AG04449 (cell line): ENCODE measurements at regions not wholly inside any gene's neighbourhood (a gene's known extent, or its start where the extent isn't known, plus 50 kb on each side); places are given as distances from the start of the nearest gene placed in this dataset.

ENCODE experiments used
- CTCF ChIA-PET: fragments of 350-600 bp; formaldehyde crosslinking; extraction: SDS; loops from one replicate; lab custom pipeline; 2021; ENCODE audit warnings: antibody characterized with exemption; lab: Yijun Ruan, JAX
- POLR2A ChIA-PET: fragments of 400-600, 350-600 bp; formaldehyde crosslinking; extraction: SDS; loops from one replicate; lab custom pipeline; 2020; ENCODE audit warnings: antibody characterized with exemption, inconsistent platforms; lab: Yijun Ruan, JAX
- DNase-seq: peaks from one replicate; pipeline ENCODE4 v3.0.0-alpha.2; 2010; ENCODE audit warnings: low read depth, low spot score
- H3K4me3 ChIP-seq: 2 replicates; pipeline ENCODE4 v1.5.1; 2011; ENCODE audit warnings: low read depth, mild to moderate bottlenecking, control low read depth, low read length
- CTCF ChIP-seq: IDR thresholded peaks from one replicate; pipeline ENCODE4 v1.5.1; 2011; ENCODE audit warnings: mild to moderate bottlenecking, moderate library complexity, low read length, control low read depth, inconsistent platforms; ENCODE audit not compliant: insufficient read depth; ENCODE audit errors: missing control alignments

GRCh38 chr3:116958291-116958690, 248.7 kb downstream of the TUSC7 start:
- ChIA-PET CTCF (interaction anchor here (1.2 kb wide), 1 partner anchor 294 kb away, joined by 3 read pairs; no protein-coding TSS in a partner anchor), POLR2A (no interaction called here)
- no peak for DNase-seq
- TF ChIP-seq CTCF = no peak
- H3K4me3 ChIP-seq = no peak overlapping the region

GRCh38 chr3:116961106-116961505, 251.5 kb downstream of the TUSC7 start:
- POLR2A ChIA-PET = no interaction called here
- no peak for DNase-seq
- H3K4me3 ChIP-seq = no peak overlapping the region
- CTCF ChIA-PET = no interaction called here
- TF ChIP-seq CTCF = no peak

DNA sequence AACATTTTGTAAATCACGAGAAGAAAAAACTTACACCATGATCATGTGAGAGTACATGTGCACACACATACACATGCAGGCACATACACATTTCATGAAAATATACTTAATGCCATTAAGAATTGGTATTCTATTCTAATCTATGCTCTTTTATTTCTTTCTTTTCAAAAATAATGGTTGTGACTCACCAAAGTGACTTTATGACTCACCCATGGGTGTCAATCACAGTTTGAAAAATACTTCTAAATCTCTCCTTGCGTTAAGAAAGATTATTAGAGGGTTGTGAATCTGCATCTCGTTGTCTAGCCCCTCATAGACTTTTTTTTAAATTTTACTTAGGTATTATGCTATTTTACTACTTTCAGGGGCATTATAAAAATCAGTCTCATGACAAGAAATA, 254.2 kb downstream of the TUSC7 start:
- no peak for TF ChIP-seq CTCF
- ChIA-PET CTCF (no interaction called here), POLR2A (no interaction called here)
- no peak for DNase-seq
- no peak overlapping the region for H3K4me3 ChIP-seq

DNA sequence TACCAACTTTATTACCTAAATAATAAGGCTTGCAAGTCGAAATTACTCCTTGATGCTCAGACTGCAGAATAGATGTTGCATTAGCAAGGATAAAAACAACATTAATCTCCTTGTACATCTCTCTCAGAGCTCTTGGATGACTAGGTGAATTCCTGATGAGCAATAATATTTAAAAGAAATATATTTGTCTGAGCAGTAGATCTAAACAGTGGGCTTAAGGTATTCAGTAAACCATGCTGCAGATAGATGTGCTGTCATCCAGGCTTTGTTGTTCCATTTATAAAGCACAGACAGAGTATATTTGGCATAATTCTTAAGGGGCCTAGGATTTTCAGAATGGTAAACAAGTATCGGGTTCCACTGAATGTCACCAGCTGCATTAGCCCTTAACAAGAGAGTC, 257.1 kb downstream of the TUSC7 start:
- POLR2A ChIA-PET = no interaction called here
- H3K4me3 ChIP-seq = no peak overlapping the region

DNA sequence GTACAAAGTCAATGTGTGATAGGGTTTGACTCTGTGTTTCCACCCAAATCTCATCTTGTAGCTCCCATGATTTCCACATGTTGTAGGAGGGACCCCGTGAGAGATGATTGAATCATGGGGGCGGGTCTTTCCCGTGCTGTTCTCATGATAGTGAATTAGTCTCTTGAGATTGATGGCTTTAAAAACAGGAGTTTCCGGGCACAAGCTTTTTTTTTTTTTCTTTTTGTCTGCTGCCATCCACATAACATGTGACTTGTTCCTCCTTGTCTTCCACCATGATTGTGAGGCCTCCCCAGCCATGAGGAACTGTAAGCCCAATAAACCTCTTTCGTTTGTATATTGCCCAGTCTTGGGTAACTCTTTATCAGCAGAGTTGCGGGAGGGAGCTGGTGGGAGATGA, 259.6 kb downstream of the TUSC7 start:
- TF ChIP-seq CTCF = no peak
- DNase-seq = no peak
- ChIA-PET CTCF (no interaction called here), POLR2A (no interaction called here)
- no peak overlapping the region for H3K4me3 ChIP-seq

More for the DNA sequence above, 257.1 kb downstream of the TUSC7 start:
- no peak for DNase-seq
- CTCF ChIA-PET = no interaction called here
- TF ChIP-seq CTCF = no peak

DNA sequence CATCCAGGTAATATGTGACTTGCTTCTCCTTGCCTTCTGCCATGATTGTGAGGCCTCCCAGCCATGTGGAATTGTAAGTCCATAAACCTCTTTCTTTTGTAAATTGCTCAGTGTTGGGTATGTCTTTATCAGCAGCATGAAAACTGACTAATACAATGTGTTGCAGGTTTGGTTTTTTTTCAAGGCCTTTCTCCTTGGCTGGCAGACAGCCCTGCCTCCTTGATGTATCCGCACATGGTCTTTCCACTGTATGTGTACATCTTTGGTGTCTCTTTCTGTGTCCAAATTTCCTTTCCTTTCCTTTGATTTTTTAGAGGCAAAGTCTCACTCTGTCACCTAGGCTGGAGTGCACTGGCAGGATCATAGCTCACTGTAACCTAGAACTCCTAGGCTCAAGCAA, 260.1 kb downstream of the TUSC7 start:
- DNase-seq = no peak
- POLR2A ChIA-PET = no interaction called here
- CTCF ChIA-PET = no interaction called here
- TF ChIP-seq CTCF = no peak
- no peak overlapping the region for H3K4me3 ChIP-seq

DNA sequence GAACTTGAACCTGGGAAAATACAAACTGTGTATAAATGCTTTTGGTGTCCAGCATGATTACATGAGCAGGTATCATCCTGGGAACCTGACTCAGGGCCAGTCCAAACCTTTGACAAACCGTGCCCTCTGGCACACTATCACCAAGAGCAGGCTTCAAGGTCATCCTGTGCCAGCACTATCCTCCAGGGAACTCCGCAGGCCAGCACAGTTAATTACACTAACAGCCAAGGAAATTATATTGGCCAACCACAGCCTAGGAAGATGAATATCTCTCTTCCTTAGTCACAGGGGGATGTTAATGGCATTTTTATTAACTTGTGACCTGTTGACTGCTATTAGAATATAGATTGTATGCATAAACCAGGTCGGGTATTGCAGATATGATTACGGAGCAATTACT, 262.0 kb downstream of the TUSC7 start:
- no peak for DNase-seq
- POLR2A ChIA-PET = no interaction called here
- H3K4me3 ChIP-seq = no peak overlapping the region
- CTCF ChIA-PET = no interaction called here
- no peak for TF ChIP-seq CTCF
